Effector memory CD4-positive, alpha-beta T cell (primary cell): ENCODE measurements at regions not wholly inside any gene's neighbourhood (a gene's known extent, or its start where the extent isn't known, plus 50 kb on each side); places are given as distances from the start of the nearest gene placed in this dataset.

ENCODE experiments used
- DNase-seq, 3 donors: peaks; one replicate each; pipeline ENCODE4 v3.0.0-alpha.2; 2020
- H3K27ac ChIP-seq: 2 replicates; pipeline ENCODE4 v1.7.0; 2013; ENCODE audit warnings: mild to moderate bottlenecking, low read length, moderate library complexity; ENCODE audit not compliant: insufficient read depth, poor library complexity, severe bottlenecking
- H3K27me3 ChIP-seq: replicated peaks from 2 replicates; pipeline ENCODE4 v1.7.0; 2013; ENCODE audit warnings: mild to moderate bottlenecking, low read length; ENCODE audit not compliant: insufficient read depth, control insufficient read depth, poor library complexity, severe bottlenecking
- H3K36me3 ChIP-seq: 2 replicates; pipeline ENCODE4 v1.7.0; 2013; ENCODE audit warnings: mild to moderate bottlenecking, low read length, moderate library complexity; ENCODE audit not compliant: control insufficient read depth, insufficient read depth
- H3K4me1 ChIP-seq: 2 replicates; pipeline ENCODE4 v1.7.0; 2013; ENCODE audit warnings: low read length, mild to moderate bottlenecking; ENCODE audit not compliant: control insufficient read depth, insufficient read depth, poor library complexity, severe bottlenecking
- H3K4me3 ChIP-seq: 2 replicates; pipeline ENCODE4 v1.7.0; 2013; ENCODE audit warnings: low read length, low read depth, mild to moderate bottlenecking; ENCODE audit not compliant: insufficient read depth, poor library complexity, severe bottlenecking
- H3K9me3 ChIP-seq: 2 replicates; pipeline ENCODE4 v1.7.0; 2013; ENCODE audit warnings: mild to moderate bottlenecking, low read length, moderate library complexity; ENCODE audit not compliant: control insufficient read depth

GRCh38 chr15:94107652-94108051, 123.7 kb upstream of the MCTP2 start:
- no peak overlapping the region for H3K27ac ChIP-seq
- no peak for DNase-seq
- H3K4me3 ChIP-seq: no peak overlapping the region
- H3K4me1 ChIP-seq: no peaks in the 10 kb centered on the region
- H3K36me3 ChIP-seq: no peaks in the 10 kb centered on the region
- H3K9me3 ChIP-seq: no peaks in the 10 kb centered on the region
- no peaks in the 10 kb centered on the region for H3K27me3 ChIP-seq

- no peak for DNase-seq
- Histone ChIP-seq H3K27ac (no peak overlapping the region), H3K4me1 (no peaks in the 10 kb centered on the region), H3K4me3 (no peak overlapping the region), H3K9me3 (no peaks in the 10 kb centered on the region), H3K36me3 (no peaks in the 10 kb centered on the region), H3K27me3 (no peaks in the 10 kb centered on the region)
Measured at GRCh38 chr15:94105760-94106159, 125.6 kb upstream of the MCTP2 start.

- no peaks in the 10 kb centered on the region for H3K4me1 ChIP-seq
- H3K4me3 ChIP-seq: no peak overlapping the region
- H3K9me3 ChIP-seq: no peaks in the 10 kb centered on the region
- H3K27me3 ChIP-seq: no peaks in the 10 kb centered on the region
- no peak for DNase-seq
- H3K36me3 ChIP-seq: no peaks in the 10 kb centered on the region
- H3K27ac ChIP-seq: no peak overlapping the region
Measured at GRCh38 chr15:94100863-94101262, 130.5 kb upstream of the MCTP2 start.

- H3K27ac ChIP-seq: no peak overlapping the region
Measured at GRCh38 chr15:94099574-94099960, 131.8 kb upstream of the MCTP2 start.

GRCh38 chr15:94098921-94099573, 132.3 kb upstream of the MCTP2 start:
- Histone ChIP-seq H3K36me3 (no peaks in the 10 kb centered on the region), H3K27me3 (no peaks in the 10 kb centered on the region), H3K9me3 (no peaks in the 10 kb centered on the region), H3K4me3 (no peak overlapping the region), H3K4me1 (no peaks in the 10 kb centered on the region), H3K27ac (no peak overlapping the region)
- DNase-seq: no peak

More at GRCh38 chr15:94099574-94099960, 131.8 kb upstream of the MCTP2 start:
- no peaks in the 10 kb centered on the region for H3K9me3 ChIP-seq
- no peak for DNase-seq
- H3K27me3 ChIP-seq: no peaks in the 10 kb centered on the region
- H3K4me3 ChIP-seq: no peak overlapping the region
- no peaks in the 10 kb centered on the region for H3K4me1 ChIP-seq
- no peaks in the 10 kb centered on the region for H3K36me3 ChIP-seq

GRCh38 chr15:94097552-94097951, 133.8 kb upstream of the MCTP2 start:
- H3K9me3 ChIP-seq: no peaks in the 10 kb centered on the region
- H3K27me3 ChIP-seq: no peaks in the 10 kb centered on the region
- H3K27ac ChIP-seq: no peak overlapping the region
- no peak overlapping the region for H3K4me3 ChIP-seq
- no peak for DNase-seq
- no peaks in the 10 kb centered on the region for H3K36me3 ChIP-seq
- H3K4me1 ChIP-seq: no peaks in the 10 kb centered on the region

- Histone ChIP-seq H3K4me1 (no peaks in the 10 kb centered on the region), H3K36me3 (no peaks in the 10 kb centered on the region), H3K9me3 (no peaks in the 10 kb centered on the region), H3K27me3 (no peaks in the 10 kb centered on the region), H3K27ac (no peak overlapping the region), H3K4me3 (no peak overlapping the region)
- no peak for DNase-seq
Measured at GRCh38 chr15:94094310-94094709, 137.1 kb upstream of the MCTP2 start.

- Histone ChIP-seq H3K27ac (no peak overlapping the region), H3K9me3 (no peaks in the 10 kb centered on the region), H3K4me3 (no peak overlapping the region), H3K27me3 (no peaks in the 10 kb centered on the region), H3K36me3 (no peaks in the 10 kb centered on the region), H3K4me1 (no peaks in the 10 kb centered on the region)
- no peak for DNase-seq
Measured at GRCh38 chr15:94086341-94086740, 145.0 kb upstream of the MCTP2 start.

GRCh38 chr15:94083467-94084052, 147.8 kb upstream of the MCTP2 start:
- no peak overlapping the region for H3K27ac ChIP-seq
- DNase-seq: no peak
- no peaks in the 10 kb centered on the region for H3K36me3 ChIP-seq
- no peaks in the 10 kb centered on the region for H3K4me1 ChIP-seq
- H3K4me3 ChIP-seq: no peak overlapping the region
- no peaks in the 10 kb centered on the region for H3K9me3 ChIP-seq
- H3K27me3 ChIP-seq: no peaks in the 10 kb centered on the region

- no peaks in the 10 kb centered on the region for H3K4me1 ChIP-seq
- H3K36me3 ChIP-seq: no peaks in the 10 kb centered on the region
- no peak overlapping the region for H3K4me3 ChIP-seq
- no peak overlapping the region for H3K27ac ChIP-seq
- no peak for DNase-seq
- H3K27me3 ChIP-seq: no peaks in the 10 kb centered on the region
- no peaks in the 10 kb centered on the region for H3K9me3 ChIP-seq
Measured at GRCh38 chr15:94081829-94082228, 149.5 kb upstream of the MCTP2 start.
